GM23338 (cell line): ENCODE measurements at regions not wholly inside any gene's neighbourhood (a gene's known extent, or its start where the extent isn't known, plus 50 kb on each side); places are given as distances from the start of the nearest gene placed in this dataset.

Source experiments
- ATAC-seq: fragments of 200-7000 bp; cut with Tn5 transposase; 3 replicates; pipeline ENCODE4 v1.9.1; 2020
- DNase-seq: peaks from one replicate; pipeline ENCODE4 v3.0.0-alpha.2; 2015; ENCODE audit warnings: low spot score
- H2AFZ ChIP-seq: fragments of 200-600 bp; sonication (generic); 2 replicates; pipeline ENCODE4 v1.8.0; 2016; ENCODE audit warnings: antibody characterized with exemption, mild to moderate bottlenecking, moderate library complexity
- H3F3A ChIP-seq: fragments of 200-600 bp; sonication (generic); replicated peaks from 2 replicates; pipeline ENCODE4 v1.8.0; 2017; ENCODE audit warnings: antibody characterized with exemption, mixed run types, low read depth
- H3K27ac ChIP-seq: fragments of 200-600 bp; sonication (generic); 2 replicates; pipeline ENCODE4 v1.6.1; 2016; ENCODE audit warnings: low read depth
- H3K27me3 ChIP-seq: fragments of 200-600 bp; sonication (generic); 2 replicates; pipeline ENCODE4 v1.8.0; 2016; ENCODE audit warnings: mild to moderate bottlenecking, mixed run types, moderate library complexity; ENCODE audit not compliant: insufficient read depth
- H3K36me3 ChIP-seq: fragments of 200-600 bp; sonication (generic); 2 replicates; pipeline ENCODE4 v1.8.0; 2016; ENCODE audit warnings: mild to moderate bottlenecking; ENCODE audit not compliant: insufficient read depth
- H3K4me1 ChIP-seq: fragments of 200-600 bp; sonication (generic); 2 replicates; pipeline ENCODE4 v1.8.0; 2016; ENCODE audit warnings: mild to moderate bottlenecking, moderate library complexity; ENCODE audit not compliant: insufficient read depth
- H3K4me2 ChIP-seq: fragments of 200-600 bp; sonication (generic); 2 replicates; pipeline ENCODE4 v1.7.1; 2017; ENCODE audit warnings: mixed run types
- H3K4me3 ChIP-seq: fragments of 200-600 bp; sonication (generic); 2 replicates; pipeline ENCODE4 v1.6.1; 2016; ENCODE audit warnings: mixed run types
- H3K79me2 ChIP-seq: fragments of 200-600 bp; sonication (generic); replicated peaks from 2 replicates; pipeline ENCODE4 v1.8.0; 2017; ENCODE audit warnings: mild to moderate bottlenecking; ENCODE audit not compliant: insufficient read depth
- H3K9me2 ChIP-seq: fragments of 200-600 bp; sonication (generic); 2 replicates; pipeline ENCODE4 v1.8.0; 2017; ENCODE audit not compliant: insufficient read depth
- H4K20me1 ChIP-seq: fragments of 200-600 bp; sonication (generic); replicated peaks from 2 replicates; pipeline ENCODE4 v1.8.0; 2017; ENCODE audit warnings: mild to moderate bottlenecking; ENCODE audit not compliant: insufficient read depth
- H3K27ac Mint-ChIP-seq: 2 replicates; pipeline ENCODE4 v1.8.0; 2020; ENCODE audit warnings: inconsistent platforms, mild to moderate bottlenecking, moderate library complexity, mixed read lengths
- H3K27me3 Mint-ChIP-seq: 3 replicates; pipeline ENCODE4 v1.8.0; 2022; ENCODE audit warnings: low read depth, mild to moderate bottlenecking, moderate library complexity, mixed read lengths, inconsistent platforms; ENCODE audit not compliant: insufficient read depth, poor library complexity
- H3K36me3 Mint-ChIP-seq: 3 replicates; pipeline ENCODE4 v1.8.0; 2021; ENCODE audit warnings: low read depth, mild to moderate bottlenecking, inconsistent platforms, moderate library complexity, mixed read lengths
- H3K4me1 Mint-ChIP-seq: 3 replicates; pipeline ENCODE4 v1.8.0; 2020; ENCODE audit warnings: mild to moderate bottlenecking, inconsistent platforms, mixed read lengths
- H3K4me3 Mint-ChIP-seq: 3 replicates; pipeline ENCODE4 v1.8.0; 2021; ENCODE audit warnings: moderate library complexity, mild to moderate bottlenecking, inconsistent platforms, mixed read lengths
- H3K9me3 Mint-ChIP-seq: 3 replicates; pipeline ENCODE4 v1.8.0; 2020; ENCODE audit warnings: moderate library complexity, mild to moderate bottlenecking, inconsistent platforms, mixed read lengths
- CREB1 ChIP-seq: fragments of 250-450 bp; sonication (Bioruptor Pico); IDR thresholded peaks from 2 replicates; pipeline ENCODE4 v1.5.0; 2020; ENCODE audit warnings: low read depth, mild to moderate bottlenecking, moderate library complexity
- CTCF ChIP-seq, 2 experiments: fragments of 200-600 bp in 1 of 2; sonication (generic) in 1 of 2; conservative IDR thresholded peaks; 2 replicates each; pipeline versions ENCODE4 v1.5.1 to v1.6.1; 2016 to 2017; ENCODE audit warnings: antibody characterized with exemption in 2 of 2, low read depth in 2 of 2, mild to moderate bottlenecking in 2 of 2, moderate library complexity in 1 of 2
- ETS1 ChIP-seq: IDR thresholded peaks from 2 replicates; pipeline ENCODE4 v1.6.1; 2016; ENCODE audit warnings: antibody characterized with exemption
- EZH2 ChIP-seq: fragments of 200-600 bp; sonication (generic); IDR thresholded peaks from one replicate; pipeline ENCODE4 v1.8.0; 2017; ENCODE audit warnings: antibody characterized with exemption, mild to moderate bottlenecking, low read depth; ENCODE audit not compliant: unreplicated experiment
- EZH2phosphoT487 ChIP-seq: fragments of 200-600 bp; sonication (generic); IDR thresholded peaks from one replicate; pipeline ENCODE4 v1.8.1; 2018; ENCODE audit warnings: antibody characterized with exemption; ENCODE audit not compliant: unreplicated experiment
- JUNB ChIP-seq: IDR thresholded peaks from one replicate; pipeline ENCODE4 v1.6.1; 2016; ENCODE audit warnings: antibody characterized with exemption; ENCODE audit not compliant: unreplicated experiment
- NANOG ChIP-seq: IDR thresholded peaks from 2 replicates; pipeline ENCODE4 v1.6.1; 2016; ENCODE audit warnings: antibody characterized with exemption, borderline replicate concordance
- POLR2AphosphoS5 ChIP-seq: IDR thresholded peaks from 2 replicates; pipeline ENCODE4 v1.6.1; 2016; ENCODE audit warnings: antibody characterized with exemption, low read depth
- REST ChIP-seq: IDR thresholded peaks from one replicate; pipeline ENCODE4 v1.6.1; 2018; ENCODE audit warnings: antibody characterized with exemption; ENCODE audit not compliant: unreplicated experiment
- STAT1 ChIP-seq: IDR thresholded peaks from one replicate; pipeline ENCODE4 v1.6.1; 2016; ENCODE audit warnings: antibody characterized with exemption; ENCODE audit not compliant: unreplicated experiment
- ZNF114 ChIP-seq: fragments of 250-450 bp; sonication (Bioruptor Pico); IDR thresholded peaks from 2 replicates; pipeline ENCODE4 v1.5.0; 2020; ENCODE audit warnings: mild to moderate bottlenecking, moderate library complexity
- ZNF331 ChIP-seq: fragments of 250-450 bp; sonication (Bioruptor Pico); IDR thresholded peaks from 2 replicates; pipeline ENCODE4 v1.5.0; 2020; ENCODE audit warnings: low read depth, mild to moderate bottlenecking, moderate library complexity
- ZNF462 ChIP-seq: fragments of 250-450 bp; sonication (Bioruptor Pico); IDR thresholded peaks from 2 replicates; pipeline ENCODE4 v1.5.0; 2020; ENCODE audit warnings: mild to moderate bottlenecking, moderate library complexity

- H3K79me2 ChIP-seq: no peaks in the 10 kb centered on the region
- no peak overlapping the region for H3K4me3 Mint-ChIP-seq
- H3K27me3 ChIP-seq: no peaks in the 10 kb centered on the region
- no peaks in the 10 kb centered on the region for H4K20me1 ChIP-seq
- H3K36me3 ChIP-seq: no peaks in the 10 kb centered on the region
- DNase-seq (no peak), ATAC-seq (no peak)
- peaks cover 5% of the 10 kb centered on the region; the same call in 1 of the 2 replicates for H3K9me2 ChIP-seq
- H3K27me3 Mint-ChIP-seq: peaks cover 1% of the 10 kb centered on the region
- H2AFZ ChIP-seq: no peak overlapping the region
- H3K4me2 ChIP-seq: no peak overlapping the region
- H3K36me3 Mint-ChIP-seq: no peaks in the 10 kb centered on the region
- TF ChIP-seq EZH2: no peak
- TF ChIP-seq EZH2phosphoT487: no peak
- TF ChIP-seq REST: no peak
- TF ChIP-seq NANOG: no peak
- TF ChIP-seq JUNB: no peak
- TF ChIP-seq CTCF (conservative IDR thresholded peaks at IDR 0.05; ENCODE audit: low read depth in 2 of 2): no peak
- TF ChIP-seq CREB1 (CRISPR knock-in tag): no peak
- TF ChIP-seq ZNF462: no peak
- no peak for TF ChIP-seq ETS1
- no peak for TF ChIP-seq ZNF331 (CRISPR knock-in tag)
- TF ChIP-seq POLR2AphosphoS5: no peak
- TF ChIP-seq ZNF114 (CRISPR knock-in tag): no peak
- TF ChIP-seq STAT1: no peak
- no peaks in the 10 kb centered on the region for H3F3A ChIP-seq
- H3K27ac ChIP-seq: no peak overlapping the region
- no peak overlapping the region for H3K4me3 ChIP-seq
- H3K9me3 Mint-ChIP-seq: no peaks in the 10 kb centered on the region
- H3K4me1 Mint-ChIP-seq: no peaks in the 10 kb centered on the region
- H3K4me1 ChIP-seq: no peaks in the 10 kb centered on the region
- no peak overlapping the region for H3K27ac Mint-ChIP-seq
These were observed 142.6 kb upstream of the PLPP4 start for GRCh38 chr10:120314442-120314841.
